Progenitor cell of endocrine pancreas (in vitro differentiated cells): ENCODE measurements at regions not wholly inside any gene's neighbourhood (a gene's known extent, or its start where the extent isn't known, plus 50 kb on each side); places are given as distances from the start of the nearest gene placed in this dataset.

Source experiments
- DNase-seq: peaks from one replicate; pipeline ENCODE4 v3.0.0; 2021; ENCODE audit warnings: low spot score; ENCODE audit not compliant: unreplicated experiment
- H3K27ac Mint-ChIP-seq: 2 replicates; pipeline ENCODE4 v1.8.0; 2021; ENCODE audit warnings: mild to moderate bottlenecking, moderate library complexity, mixed read lengths
- H3K27me3 Mint-ChIP-seq: 2 replicates; pipeline ENCODE4 v1.8.0; 2021; ENCODE audit warnings: mixed read lengths
- H3K36me3 Mint-ChIP-seq: 2 replicates; pipeline ENCODE4 v1.8.0; 2022; ENCODE audit warnings: mixed read lengths; ENCODE audit not compliant: insufficient read depth
- H3K4me1 Mint-ChIP-seq: 2 replicates; pipeline ENCODE4 v1.8.0; 2021; ENCODE audit warnings: low read depth, mixed read lengths
- H3K4me3 Mint-ChIP-seq: 2 replicates; pipeline ENCODE4 v1.8.0; 2021; ENCODE audit warnings: low read depth, mild to moderate bottlenecking, moderate library complexity, mixed read lengths
- H3K9me3 Mint-ChIP-seq: 2 replicates; pipeline ENCODE4 v1.8.0; 2021; ENCODE audit warnings: low read depth, mixed read lengths
- TF ChIP-seq, protein P1 (sequence below): fragments of 200-600 bp; sonication (generic); IDR thresholded peaks from one replicate; pipeline ENCODE4 v1.5.0; 2021; ENCODE audit warnings: antibody characterized with exemption, mild to moderate bottlenecking; ENCODE audit not compliant: unreplicated experiment

- DNase-seq, result no peak
- H3K4me3 Mint-ChIP-seq, result no peak overlapping the region
- no peak overlapping the region for H3K27ac Mint-ChIP-seq
- H3K4me1 Mint-ChIP-seq, result peaks cover 2% of the 10 kb centered on the region
- no peaks in the 10 kb centered on the region for H3K36me3 Mint-ChIP-seq
- no peaks in the 10 kb centered on the region for H3K27me3 Mint-ChIP-seq
- TF ChIP-seq, protein P1, sequence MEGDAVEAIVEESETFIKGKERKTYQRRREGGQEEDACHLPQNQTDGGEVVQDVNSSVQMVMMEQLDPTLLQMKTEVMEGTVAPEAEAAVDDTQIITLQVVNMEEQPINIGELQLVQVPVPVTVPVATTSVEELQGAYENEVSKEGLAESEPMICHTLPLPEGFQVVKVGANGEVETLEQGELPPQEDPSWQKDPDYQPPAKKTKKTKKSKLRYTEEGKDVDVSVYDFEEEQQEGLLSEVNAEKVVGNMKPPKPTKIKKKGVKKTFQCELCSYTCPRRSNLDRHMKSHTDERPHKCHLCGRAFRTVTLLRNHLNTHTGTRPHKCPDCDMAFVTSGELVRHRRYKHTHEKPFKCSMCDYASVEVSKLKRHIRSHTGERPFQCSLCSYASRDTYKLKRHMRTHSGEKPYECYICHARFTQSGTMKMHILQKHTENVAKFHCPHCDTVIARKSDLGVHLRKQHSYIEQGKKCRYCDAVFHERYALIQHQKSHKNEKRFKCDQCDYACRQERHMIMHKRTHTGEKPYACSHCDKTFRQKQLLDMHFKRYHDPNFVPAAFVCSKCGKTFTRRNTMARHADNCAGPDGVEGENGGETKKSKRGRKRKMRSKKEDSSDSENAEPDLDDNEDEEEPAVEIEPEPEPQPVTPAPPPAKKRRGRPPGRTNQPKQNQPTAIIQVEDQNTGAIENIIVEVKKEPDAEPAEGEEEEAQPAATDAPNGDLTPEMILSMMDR, result no peak
- H3K9me3 Mint-ChIP-seq, result peaks cover 12% of the 10 kb centered on the region
These were observed 243.2 kb upstream of the EDA2R start for GRCh38 chrX:66882101-66882500.

- Mint-ChIP-seq H3K27me3 (no peaks in the 10 kb centered on the region), H3K4me3 (no peak overlapping the region), H3K9me3 (peaks cover 21% of the 10 kb centered on the region), H3K36me3 (no peaks in the 10 kb centered on the region), H3K27ac (no peak overlapping the region), H3K4me1 (no peaks in the 10 kb centered on the region)
- DNase-seq, result no peak
- TF ChIP-seq, protein P1, result no peak
These were observed 237.9 kb upstream of the EDA2R start for GRCh38 chrX:66876776-66877175.

DNA sequence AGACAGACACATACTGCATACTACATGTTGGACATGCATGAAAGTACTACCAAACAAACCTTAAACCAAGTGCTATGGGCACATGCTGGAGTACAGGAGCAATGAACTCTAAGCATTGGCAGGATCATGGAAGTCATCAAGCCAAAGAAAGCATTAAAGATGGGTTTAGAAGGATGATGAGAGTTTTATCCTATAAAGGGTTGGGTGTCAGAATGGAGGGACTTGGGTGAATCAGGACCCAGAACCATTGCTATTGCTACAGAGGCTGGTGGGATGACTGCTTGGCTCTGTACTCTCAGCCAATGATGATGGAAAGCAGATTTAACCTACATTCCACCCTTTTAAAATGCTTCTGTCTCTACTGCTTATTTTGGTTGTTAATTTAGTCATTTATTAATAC, 233.9 kb upstream of the EDA2R start:
- Mint-ChIP-seq H3K36me3 (no peaks in the 10 kb centered on the region), H3K27me3 (no peaks in the 10 kb centered on the region), H3K27ac (no peak overlapping the region), H3K9me3 (peaks cover 18% of the 10 kb centered on the region), H3K4me1 (no peaks in the 10 kb centered on the region), H3K4me3 (no peak overlapping the region)
- no peak for DNase-seq
- TF ChIP-seq, protein P1, result no peak

DNA sequence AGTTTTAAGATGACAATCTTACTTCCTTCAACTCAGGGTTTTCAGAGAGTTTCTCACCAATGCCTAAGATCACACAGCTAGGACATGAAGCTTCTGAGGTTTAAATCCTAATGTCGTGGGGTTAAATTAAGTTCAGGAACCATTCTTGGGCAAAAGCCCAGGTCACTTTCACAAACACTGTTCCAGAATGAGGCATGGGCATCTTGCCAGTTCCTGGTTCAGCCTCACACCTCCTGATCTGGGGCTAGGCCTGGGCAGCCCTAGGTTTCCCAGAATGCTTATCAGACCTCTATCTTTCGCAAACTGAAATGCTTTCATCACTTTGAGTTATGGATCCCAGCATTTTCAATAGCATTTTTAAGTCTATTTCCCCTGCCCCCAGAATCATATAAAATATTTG, 224.8 kb upstream of the EDA2R start:
- Mint-ChIP-seq H3K36me3 (no peaks in the 10 kb centered on the region), H3K27me3 (no peaks in the 10 kb centered on the region), H3K9me3 (peaks cover 29% of the 10 kb centered on the region), H3K4me3 (no peak overlapping the region), H3K27ac (no peak overlapping the region), H3K4me1 (no peaks in the 10 kb centered on the region)
- DNase-seq, result no peak
- TF ChIP-seq, protein P1, result no peak

DNA sequence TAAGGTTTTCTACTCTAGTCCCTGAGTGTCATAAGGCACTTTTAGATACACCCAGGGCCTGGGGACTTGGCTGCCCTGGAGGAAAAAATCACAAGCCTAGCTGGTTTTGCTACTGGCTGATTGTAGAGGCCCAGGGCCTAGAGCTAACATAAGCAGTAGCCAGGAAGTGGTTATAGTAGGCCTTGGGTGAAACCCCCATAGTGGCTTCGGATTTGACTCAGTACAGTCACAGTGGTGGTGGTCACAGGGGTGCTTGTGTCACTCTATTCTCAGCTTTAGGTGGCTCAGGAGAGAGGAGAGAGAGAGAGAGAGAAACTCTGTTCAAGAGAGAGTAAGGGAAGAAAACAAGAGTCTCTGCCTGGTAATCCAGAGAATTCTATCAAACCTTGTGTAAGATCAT, 194.5 kb upstream of the EDA2R start:
- TF ChIP-seq, protein P1, result no peak
- H3K27ac Mint-ChIP-seq, result no peak overlapping the region
- H3K4me3 Mint-ChIP-seq, result no peak overlapping the region
- no peaks in the 10 kb centered on the region for H3K36me3 Mint-ChIP-seq
- no peaks in the 10 kb centered on the region for H3K4me1 Mint-ChIP-seq
- H3K9me3 Mint-ChIP-seq, result peaks cover 54% of the 10 kb centered on the region
- no peak for DNase-seq
- H3K27me3 Mint-ChIP-seq, result no peaks in the 10 kb centered on the region
